SK-N-SH treated with all-trans-retinoic acid at 6 μM for 48 hours (cell line): ENCODE measurements at regions not wholly inside any gene's neighbourhood (a gene's known extent, or its start where the extent isn't known, plus 50 kb on each side); places are given as distances from the start of the nearest gene placed in this dataset.

Experiments used
- ARNTL ChIP-seq: fragments of 450-650 bp; formaldehyde crosslinking; IDR thresholded peaks from 2 replicates; pipeline ENCODE4 v1.5.0; 2020; ENCODE audit warnings: low read depth, mild to moderate bottlenecking, moderate library complexity, borderline replicate concordance
- CSDC2 ChIP-seq: fragments of 250-450 bp; sonication (Bioruptor Pico); IDR thresholded peaks from 2 replicates; pipeline ENCODE4 v1.5.0; 2020; ENCODE audit warnings: mild to moderate bottlenecking, moderate library complexity
- ESRRG ChIP-seq: fragments of 250-450 bp; sonication (Bioruptor Pico); IDR thresholded peaks from 2 replicates; pipeline ENCODE4 v1.6.1; 2021; ENCODE audit warnings: mild to moderate bottlenecking
- PATZ1 ChIP-seq: fragments of 250-450 bp; sonication (Bioruptor Pico); IDR thresholded peaks from 2 replicates; pipeline ENCODE4 v1.8.0; 2020; ENCODE audit warnings: mild to moderate bottlenecking, moderate library complexity, borderline replicate concordance
- RARB ChIP-seq: fragments of 250-450 bp; sonication (Bioruptor Pico); IDR thresholded peaks from 2 replicates; pipeline ENCODE4 v1.8.0; 2021; ENCODE audit warnings: mild to moderate bottlenecking, moderate library complexity
- SNAI2 ChIP-seq: fragments of 250-450 bp; sonication (Bioruptor Pico); IDR thresholded peaks from 2 replicates; pipeline ENCODE4 v1.5.0; 2020; ENCODE audit warnings: mild to moderate bottlenecking, moderate library complexity
- TCF4 ChIP-seq: fragments of 250-450 bp; sonication (Bioruptor Pico); IDR thresholded peaks from 2 replicates; pipeline ENCODE4 v1.8.0; 2021; ENCODE audit warnings: mild to moderate bottlenecking, moderate library complexity, borderline replicate concordance
- ZFP3 ChIP-seq: fragments of 250-450 bp; sonication (Bioruptor Pico); IDR thresholded peaks from 2 replicates; pipeline ENCODE4 v1.5.0; 2020; ENCODE audit warnings: mild to moderate bottlenecking, moderate library complexity
- ZFP30 ChIP-seq: fragments of 450-650 bp; formaldehyde crosslinking; IDR thresholded peaks from 2 replicates; pipeline ENCODE4 v1.5.0; 2022; ENCODE audit warnings: mild to moderate bottlenecking, moderate library complexity
- ZNF8 ChIP-seq: fragments of 450-650 bp; formaldehyde crosslinking; IDR thresholded peaks from 2 replicates; pipeline ENCODE4 v1.5.0; 2020; ENCODE audit warnings: mild to moderate bottlenecking, moderate library complexity
- TF ChIP-seq, protein P1 (sequence below): fragments of 250-450 bp; sonication (Bioruptor Pico); IDR thresholded peaks from 2 replicates; pipeline ENCODE4 v1.5.1; 2020; ENCODE audit warnings: low read depth, mild to moderate bottlenecking, moderate library complexity
- TF ChIP-seq, protein P2 (sequence below): fragments of 250-450 bp; sonication (Bioruptor Pico); IDR thresholded peaks from 2 replicates; pipeline ENCODE4 v1.8.0; 2021; ENCODE audit warnings: low read depth, mild to moderate bottlenecking, moderate library complexity, borderline replicate concordance

GRCh38 chr7:69395061-69395714 lies 203.1 kb upstream of the AUTS2 start:
- TF ChIP-seq RARB (CRISPR knock-in tag) (no peak), ZFP3 (CRISPR knock-in tag) (no peak), CSDC2 (CRISPR knock-in tag) (no peak), TCF4 (no peak), PATZ1 (CRISPR knock-in tag) (no peak), ARNTL (CRISPR knock-in tag) (no peak), ZNF8 (CRISPR knock-in tag) (no peak), ZFP30 (CRISPR knock-in tag) (no peak), SNAI2 (no peak), ESRRG (CRISPR knock-in tag) (no peak)
- TF ChIP-seq, protein P1, sequence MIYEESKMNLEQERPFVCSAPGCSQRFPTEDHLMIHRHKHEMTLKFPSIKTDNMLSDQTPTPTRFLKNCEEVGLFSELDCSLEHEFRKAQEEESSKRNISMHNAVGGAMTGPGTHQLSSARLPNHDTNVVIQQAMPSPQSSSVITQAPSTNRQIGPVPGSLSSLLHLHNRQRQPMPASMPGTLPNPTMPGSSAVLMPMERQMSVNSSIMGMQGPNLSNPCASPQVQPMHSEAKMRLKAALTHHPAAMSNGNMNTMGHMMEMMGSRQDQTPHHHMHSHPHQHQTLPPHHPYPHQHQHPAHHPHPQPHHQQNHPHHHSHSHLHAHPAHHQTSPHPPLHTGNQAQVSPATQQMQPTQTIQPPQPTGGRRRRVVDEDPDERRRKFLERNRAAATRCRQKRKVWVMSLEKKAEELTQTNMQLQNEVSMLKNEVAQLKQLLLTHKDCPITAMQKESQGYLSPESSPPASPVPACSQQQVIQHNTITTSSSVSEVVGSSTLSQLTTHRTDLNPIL (CRISPR knock-in tag) = no peak
- TF ChIP-seq, protein P2, sequence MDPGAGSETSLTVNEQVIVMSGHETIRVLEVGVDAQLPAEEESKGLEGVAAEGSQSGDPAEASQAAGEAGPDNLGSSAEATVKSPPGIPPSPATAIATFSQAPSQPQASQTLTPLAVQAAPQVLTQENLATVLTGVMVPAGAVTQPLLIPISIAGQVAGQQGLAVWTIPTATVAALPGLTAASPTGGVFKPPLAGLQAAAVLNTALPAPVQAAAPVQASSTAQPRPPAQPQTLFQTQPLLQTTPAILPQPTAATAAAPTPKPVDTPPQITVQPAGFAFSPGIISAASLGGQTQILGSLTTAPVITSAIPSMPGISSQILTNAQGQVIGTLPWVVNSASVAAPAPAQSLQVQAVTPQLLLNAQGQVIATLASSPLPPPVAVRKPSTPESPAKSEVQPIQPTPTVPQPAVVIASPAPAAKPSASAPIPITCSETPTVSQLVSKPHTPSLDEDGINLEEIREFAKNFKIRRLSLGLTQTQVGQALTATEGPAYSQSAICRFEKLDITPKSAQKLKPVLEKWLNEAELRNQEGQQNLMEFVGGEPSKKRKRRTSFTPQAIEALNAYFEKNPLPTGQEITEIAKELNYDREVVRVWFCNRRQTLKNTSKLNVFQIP (CRISPR knock-in tag) = no peak
